ENCODE measurements at regions not wholly inside any gene's neighbourhood (a gene's known extent, or its start where the extent isn't known, plus 50 kb on each side); places are given as distances from the start of the nearest gene placed in this dataset.
"Not testable (repeated sequence)": the region's sequence is repeated elsewhere in the genome, so short reads cannot be mapped to it uniquely, and the experiment has no call there.

- no peak for DNase-seq
These were observed 617.1 kb downstream of the NR2F2 start for GRCh38 chr15:96947296-96948229.

- no peak for DNase-seq
These were observed 618.5 kb downstream of the NR2F2 start for GRCh38 chr15:96948981-96949380.

GRCh38 chr15:96958721-96959120 is 628.2 kb downstream of the NR2F2 start:
- no peak for DNase-seq

GRCh38 chr15:96959501-96959900 is 629.0 kb downstream of the NR2F2 start:
- no peak for DNase-seq

- DNase-seq, result no peak
These were observed 630.4 kb downstream of the NR2F2 start for GRCh38 chr15:96960711-96961480.

- DNase-seq, result no peak
These were observed 636.1 kb downstream of the NR2F2 start for GRCh38 chr15:96966554-96966953.

- no peak for DNase-seq
These were observed 639.5 kb downstream of the NR2F2 start for GRCh38 chr15:96969732-96970710.

- DNase-seq, result no peak
These were observed 641.7 kb downstream of the NR2F2 start for GRCh38 chr15:96972201-96972600.

- no peak for DNase-seq
These were observed 644.3 kb downstream of the NR2F2 start for GRCh38 chr15:96974761-96975160.

- no peak for DNase-seq
These were observed 647.4 kb downstream of the NR2F2 start for GRCh38 chr15:96977886-96978285.

GRCh38 chr15:96978937-96979473 is 648.5 kb downstream of the NR2F2 start:
- no peak for DNase-seq

- not testable (repeated sequence) for DNase-seq
These were observed 653.7 kb downstream of the NR2F2 start for GRCh38 chr15:96984121-96984671.

GRCh38 chr15:96992817-96993216 is 662.3 kb downstream of the NR2F2 start:
- DNase-seq, result no peak

- DNase-seq, result no peak
These were observed 667.0 kb downstream of the NR2F2 start for GRCh38 chr15:96997538-96997937.

- no peak for DNase-seq
These were observed 678.5 kb downstream of the NR2F2 start for GRCh38 chr15:97009031-97009431.

GRCh38 chr15:97012986-97013385 is 682.5 kb downstream of the NR2F2 start:
- DNase-seq, result no peak

- DNase-seq, result no peak
These were observed 683.0 kb downstream of the NR2F2 start for GRCh38 chr15:97013491-97013890.

- DNase-seq, result no peak
These were observed 683.5 kb downstream of the NR2F2 start for GRCh38 chr15:97014001-97014400.

GRCh38 chr15:97023488-97023844 is 693.0 kb downstream of the NR2F2 start:
- DNase-seq, result no peak

- DNase-seq, result no peak
These were observed 696.3 kb downstream of the NR2F2 start for GRCh38 chr15:97026781-97027180.

- no peak for DNase-seq
These were observed 697.3 kb downstream of the NR2F2 start for GRCh38 chr15:97027772-97028171.

GRCh38 chr15:97030251-97030650 is 699.8 kb downstream of the NR2F2 start:
- no peak for DNase-seq
